GM06990 (cell line): ENCODE measurements at regions not wholly inside any gene's neighbourhood (a gene's known extent, or its start where the extent isn't known, plus 50 kb on each side); places are given as distances from the start of the nearest gene placed in this dataset.

Experiments
- DNase-seq: peaks from one replicate; pipeline ENCODE4 v3.0.0-alpha.2; 2011; ENCODE audit not compliant: insufficient read length; ENCODE audit errors: extremely low read depth
- H3K27me3 ChIP-seq: replicated peaks from 2 replicates; pipeline ENCODE4 v1.6.0; 2011; ENCODE audit warnings: low read length; ENCODE audit not compliant: control insufficient read depth, insufficient read depth
- H3K36me3 ChIP-seq: 2 replicates; pipeline ENCODE4 v1.5.1; 2011; ENCODE audit warnings: low read length; ENCODE audit not compliant: control insufficient read depth, insufficient read depth
- H3K4me3 ChIP-seq: replicated peaks from 2 replicates; pipeline ENCODE4 v1.5.1; 2011; ENCODE audit warnings: low read depth, mild to moderate bottlenecking, control low read depth, low read length
- TF ChIP-seq, protein P1 (sequence below): IDR thresholded peaks from 2 replicates; pipeline ENCODE4 v1.5.1; 2011; ENCODE audit warnings: low read length, control low read depth, mild to moderate bottlenecking, inconsistent platforms; ENCODE audit not compliant: insufficient read depth, poor library complexity, severe bottlenecking

DNA sequence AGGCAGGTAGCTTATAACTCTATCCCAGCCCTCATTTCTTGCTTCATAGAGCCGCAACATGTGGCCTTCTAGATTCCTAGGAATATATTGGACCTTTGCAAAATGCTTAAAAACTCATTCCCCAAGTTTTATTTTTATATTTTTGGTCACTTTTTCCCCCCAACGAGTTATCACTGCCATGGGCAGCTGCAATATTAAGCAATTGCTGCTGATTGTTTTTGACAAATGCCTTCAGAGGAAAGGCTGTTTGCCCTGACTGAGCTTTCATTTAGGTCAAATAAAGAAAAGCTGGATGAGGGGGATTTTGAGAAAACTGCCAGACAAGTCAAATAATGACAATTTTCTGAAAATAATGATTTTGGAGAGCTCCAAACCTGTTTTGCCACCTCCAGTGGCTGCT, 976.9 kb upstream of the MBL2 start:
- Histone ChIP-seq H3K4me3 (no peak overlapping the region), H3K27me3 (no peaks in the 10 kb centered on the region), H3K36me3 (no peaks in the 10 kb centered on the region)
- TF ChIP-seq, protein P1, sequence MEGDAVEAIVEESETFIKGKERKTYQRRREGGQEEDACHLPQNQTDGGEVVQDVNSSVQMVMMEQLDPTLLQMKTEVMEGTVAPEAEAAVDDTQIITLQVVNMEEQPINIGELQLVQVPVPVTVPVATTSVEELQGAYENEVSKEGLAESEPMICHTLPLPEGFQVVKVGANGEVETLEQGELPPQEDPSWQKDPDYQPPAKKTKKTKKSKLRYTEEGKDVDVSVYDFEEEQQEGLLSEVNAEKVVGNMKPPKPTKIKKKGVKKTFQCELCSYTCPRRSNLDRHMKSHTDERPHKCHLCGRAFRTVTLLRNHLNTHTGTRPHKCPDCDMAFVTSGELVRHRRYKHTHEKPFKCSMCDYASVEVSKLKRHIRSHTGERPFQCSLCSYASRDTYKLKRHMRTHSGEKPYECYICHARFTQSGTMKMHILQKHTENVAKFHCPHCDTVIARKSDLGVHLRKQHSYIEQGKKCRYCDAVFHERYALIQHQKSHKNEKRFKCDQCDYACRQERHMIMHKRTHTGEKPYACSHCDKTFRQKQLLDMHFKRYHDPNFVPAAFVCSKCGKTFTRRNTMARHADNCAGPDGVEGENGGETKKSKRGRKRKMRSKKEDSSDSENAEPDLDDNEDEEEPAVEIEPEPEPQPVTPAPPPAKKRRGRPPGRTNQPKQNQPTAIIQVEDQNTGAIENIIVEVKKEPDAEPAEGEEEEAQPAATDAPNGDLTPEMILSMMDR: no peak
- DNase-seq: no peak

DNA sequence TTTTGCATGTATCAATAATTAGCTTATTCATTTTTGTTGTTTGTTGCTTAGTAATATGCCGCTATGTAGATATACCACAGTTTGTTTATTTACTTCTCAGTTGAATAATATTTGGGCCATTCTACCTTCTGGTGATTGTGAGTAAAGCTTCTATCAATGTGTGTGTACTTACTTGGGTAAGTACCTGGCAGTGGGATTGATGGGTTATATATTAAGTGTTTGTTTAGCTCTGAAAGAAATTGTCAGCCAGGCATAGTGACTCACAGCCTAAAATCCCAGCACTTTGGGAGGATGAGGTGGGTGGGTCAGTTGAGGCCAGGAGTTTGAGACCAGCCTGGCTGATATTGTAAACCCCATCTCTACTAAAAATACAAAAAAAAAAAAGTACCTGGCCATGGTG, 975.7 kb upstream of the MBL2 start:
- no peaks in the 10 kb centered on the region for H3K27me3 ChIP-seq
- TF ChIP-seq, protein P1: no peak
- H3K4me3 ChIP-seq: no peak overlapping the region
- H3K36me3 ChIP-seq: no peaks in the 10 kb centered on the region
- DNase-seq: no peak

DNA sequence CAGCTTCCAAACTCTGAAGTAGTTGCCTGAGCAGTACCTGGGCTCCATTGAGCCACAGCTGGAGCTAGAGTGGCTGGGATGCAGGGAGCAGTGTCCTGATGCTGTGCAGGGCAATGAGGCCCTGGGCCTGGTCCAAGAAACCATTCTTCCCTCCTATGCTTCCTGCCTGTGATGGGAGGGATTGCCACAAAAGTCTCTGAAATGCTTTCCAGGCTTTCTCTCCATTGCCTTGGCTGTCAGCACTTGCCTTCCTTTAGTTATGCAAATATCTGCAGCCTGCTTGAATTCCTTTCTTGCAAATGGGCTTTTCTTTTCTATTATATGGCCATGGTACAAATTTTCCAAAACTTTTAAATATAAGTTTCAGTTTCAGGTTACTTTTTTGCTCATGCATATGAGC, 972.2 kb upstream of the MBL2 start:
- no peak for DNase-seq
- Histone ChIP-seq H3K27me3 (no peaks in the 10 kb centered on the region), H3K36me3 (no peaks in the 10 kb centered on the region), H3K4me3 (no peak overlapping the region)
- TF ChIP-seq, protein P1: no peak

DNA sequence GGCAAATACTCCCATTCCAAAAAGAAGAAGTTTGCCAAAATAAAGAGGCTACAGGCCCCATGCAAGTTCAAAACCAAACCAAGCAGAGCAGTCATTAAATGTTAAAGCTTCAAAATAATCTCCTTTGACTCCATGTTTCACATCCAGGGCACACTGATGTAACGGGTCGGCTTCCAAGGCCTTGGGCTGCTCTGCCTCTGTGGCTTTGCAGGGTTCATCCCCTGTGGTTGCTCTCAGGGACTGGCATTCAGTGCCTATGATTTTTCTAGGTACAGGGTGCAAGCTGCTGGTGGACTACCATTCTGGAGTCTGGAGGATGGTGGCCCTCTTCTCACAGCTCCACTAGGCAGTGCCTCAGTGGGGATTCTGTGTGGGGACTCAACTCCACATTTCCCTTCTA, 971.6 kb upstream of the MBL2 start:
- Histone ChIP-seq H3K36me3 (no peaks in the 10 kb centered on the region), H3K27me3 (no peaks in the 10 kb centered on the region), H3K4me3 (no peak overlapping the region)
- TF ChIP-seq, protein P1: no peak
- no peak for DNase-seq

DNA sequence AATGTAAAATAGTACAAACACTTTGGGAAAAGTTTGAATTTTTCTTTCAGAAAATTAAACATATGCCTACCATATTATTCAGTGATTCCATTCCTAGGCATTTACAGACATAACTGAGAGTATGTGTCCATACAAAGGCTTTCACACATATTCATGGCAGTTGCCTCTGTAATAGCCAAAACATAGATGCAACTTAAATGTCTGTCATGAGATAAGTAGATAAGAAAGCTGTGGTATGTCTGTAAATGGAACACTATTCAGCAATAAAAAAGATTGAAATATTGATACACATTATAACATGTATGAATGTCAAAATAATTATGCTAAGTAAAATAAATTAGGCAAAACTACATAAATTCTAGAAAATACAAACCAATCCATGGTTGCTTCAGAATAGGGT, 964.5 kb upstream of the MBL2 start:
- no peak for DNase-seq
- TF ChIP-seq, protein P1: no peak
- Histone ChIP-seq H3K27me3 (no peaks in the 10 kb centered on the region), H3K36me3 (no peaks in the 10 kb centered on the region), H3K4me3 (no peak overlapping the region)

DNA sequence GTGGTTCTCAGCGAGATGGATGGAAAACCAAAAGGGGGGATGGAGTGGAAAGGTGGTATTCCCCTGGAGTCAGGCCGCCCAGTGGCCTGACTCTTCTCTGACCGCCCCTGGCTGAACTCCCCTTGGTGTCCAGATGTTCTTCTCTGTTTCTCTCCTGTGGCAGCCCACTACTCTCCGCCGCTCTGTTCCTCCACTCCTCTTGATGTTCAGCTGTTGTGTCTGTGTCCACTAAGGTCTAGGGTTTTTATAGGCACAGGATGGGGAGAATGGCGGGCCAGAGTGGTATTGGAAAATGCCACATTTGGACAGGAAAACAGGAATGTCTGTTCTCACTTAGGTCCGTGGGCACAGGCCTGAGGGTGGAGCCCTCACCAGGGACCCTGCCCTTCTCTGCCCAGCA, 954.3 kb upstream of the MBL2 start:
- no peaks in the 10 kb centered on the region for H3K27me3 ChIP-seq
- H3K36me3 ChIP-seq: no peaks in the 10 kb centered on the region
- no peak overlapping the region for H3K4me3 ChIP-seq
- DNase-seq: no peak
- TF ChIP-seq, protein P1: no peak
